Adrenal gland (tissue), 9 donors: ENCODE measurements at regions not wholly inside any gene's neighbourhood (a gene's known extent, or its start where the extent isn't known, plus 50 kb on each side); places are given as distances from the start of the nearest gene placed in this dataset.

ENCODE experiments used
- DNase-seq, 7 donors: peaks; one replicate each; pipeline ENCODE4 v3.0.0-alpha.2; 2019 to 2020
- H3K27ac ChIP-seq, 5 donors: fragments of 200-600 bp; sonication (generic) in 4 of 5; 1 replicate in 3 of 5; 2 replicates in 2 of 5; pipeline versions ENCODE4 v1.5.1 to v1.8.0; 2016 to 2020; ENCODE audit warnings: mild to moderate bottlenecking in 1 of 5
- H3K27me3 ChIP-seq: fragments of 200-600 bp; 2 replicates; pipeline ENCODE4 v1.8.0; 2021
- H3K36me3 ChIP-seq, 2 donors: fragments of 200-600 bp; replicated peaks in 1 of 2; 1 replicate in 1 of 2; 2 replicates in 1 of 2; pipeline versions ENCODE4 v1.5.1 to v1.8.0; 2018 to 2022
- H3K4me1 ChIP-seq, 2 donors: fragments of 200-600 bp; replicated peaks in 1 of 2; 1 replicate in 1 of 2; 2 replicates in 1 of 2; pipeline versions ENCODE4 v1.5.1 to v1.8.0; 2018 to 2021
- H3K4me3 ChIP-seq, 4 donors: fragments of 200-600 bp; sonication (generic) in 3 of 4; one replicate each; pipeline ENCODE4 v1.5.1; 2016 to 2018
- H3K9me3 ChIP-seq, 3 donors: fragments of 200-600 bp; sonication (generic) in 1 of 3; replicated peaks in 1 of 3; 1 replicate in 2 of 3; 2 replicates in 1 of 3; pipeline versions ENCODE4 v1.5.1 to v1.8.0; 2016 to 2021
- CTCF ChIP-seq, 6 experiments: fragments of 450-650 bp in 4 of 6; fragments of 200-600 bp in 2 of 6; sonication (generic) in 1 of 6; IDR thresholded peaks; 1 replicate in 5 of 6; 2 replicates in 1 of 6; pipeline versions ENCODE4 v1.5.1 to v1.8.0; 2016 to 2021; ENCODE audit warnings: antibody characterized with exemption in 6 of 6, mild to moderate bottlenecking in 2 of 6, moderate library complexity in 1 of 6
- POLR2A ChIP-seq, 2 donors: fragments of 450-650 bp; IDR thresholded peaks; one replicate each; pipeline ENCODE4 v1.6.1; 2017; ENCODE audit warnings: antibody characterized with exemption in 2 of 2, mild to moderate bottlenecking in 2 of 2, moderate library complexity in 1 of 2
- WGBS, 4 donors: extraction: QIAGEN DNeasy Blood & Tissue Kit in 2 of 4; methylation state at CpG; one replicate each; pipeline versions ENCODE4 v1.1.5 to v1.1.7; 2013 to 2017; 5-methylcytosine and 5-hydroxymethylcytosine counted together
- intact Hi-C, 2 donors: fragments of 100-400 bp; cut with DNase I; formaldehyde crosslinking; loops; one replicate each; pipeline versions ENCODE4 v1.14.1 to v1.15.0; 2022 to 2023
- donor health status: healthy with polysubstance abuse.
- donor health status: Bipolar disorder and iron deficiency.
- donor health status: DM: yes; HTN: yes; CAD: no.
- donor health status: DM: no; HTN: no; CAD: no.
- donor health status: DM: no; HTN: no; CAD: no.

DNA sequence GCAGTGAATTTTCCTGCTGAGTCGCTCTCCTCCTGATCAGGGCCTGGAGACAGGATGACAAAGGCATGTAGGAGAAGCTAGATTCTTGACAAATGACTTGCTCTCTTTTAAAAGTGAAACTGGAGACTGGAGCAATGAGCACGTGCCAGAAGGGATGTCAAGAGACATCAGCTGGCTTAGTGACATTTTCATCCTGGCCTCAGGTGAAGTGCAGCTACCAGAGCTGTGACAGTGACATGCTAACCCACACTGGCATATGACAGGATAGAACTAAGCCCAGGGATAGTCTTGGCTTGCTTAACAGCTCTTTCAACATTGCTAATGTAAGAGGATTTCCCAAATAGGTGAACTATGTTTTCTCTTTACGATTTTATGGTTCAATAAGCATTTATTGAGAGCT lies 757.5 kb upstream of the DDX18 start:
- Histone ChIP-seq H3K9me3 (no peaks in the 10 kb centered on the region), H3K4me1 (no peaks in the 10 kb centered on the region), H3K27ac (no peak overlapping the region), H3K27me3 (no peaks in the 10 kb centered on the region), H3K36me3 (no peaks in the 10 kb centered on the region), H3K4me3 (no peak overlapping the region)
- DNase-seq = no peak
- WGBS, 4 donors = 47 to 62% (median 59%) methylated on average over 3 of the region's 3 CpGs
- TF ChIP-seq POLR2A (IDR thresholded peaks at IDR 0.05) = no peak
- no peak for TF ChIP-seq CTCF (IDR thresholded peaks at IDR 0.05)
- intact Hi-C loops = no loop called here

DNA sequence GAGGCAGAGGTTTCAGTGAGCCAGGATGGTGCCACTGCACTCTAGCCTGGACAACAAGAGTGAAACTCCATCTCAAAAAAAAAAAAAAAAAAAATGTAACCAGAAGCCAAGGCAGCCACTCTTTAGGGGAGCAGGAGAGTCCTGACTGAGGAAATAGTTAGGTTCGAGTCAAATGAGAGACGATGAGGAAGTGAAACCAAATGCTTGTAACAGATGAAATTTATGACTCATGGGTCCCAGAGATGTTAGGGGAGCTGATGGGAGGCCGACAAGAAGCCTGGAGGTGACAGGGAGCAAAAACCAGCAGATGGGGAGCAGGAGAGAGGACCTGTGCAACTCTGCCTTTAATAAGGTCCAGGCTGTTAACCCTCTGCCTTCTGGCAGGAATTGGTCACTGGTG lies 756.1 kb upstream of the DDX18 start:
- intact Hi-C loops = no loop called here
- Histone ChIP-seq H3K27ac (no peak overlapping the region), H3K4me1 (no peaks in the 10 kb centered on the region), H3K4me3 (no peak overlapping the region), H3K9me3 (no peaks in the 10 kb centered on the region), H3K36me3 (no peaks in the 10 kb centered on the region), H3K27me3 (no peaks in the 10 kb centered on the region)
- DNase-seq = no peak
- WGBS, 4 donors = 52 to 61% (median 55%) methylated on average over 3 of the region's 3 CpGs
- TF ChIP-seq POLR2A (IDR thresholded peaks at IDR 0.05) = no peak
- TF ChIP-seq CTCF (IDR thresholded peaks at IDR 0.05) = no peak

DNA sequence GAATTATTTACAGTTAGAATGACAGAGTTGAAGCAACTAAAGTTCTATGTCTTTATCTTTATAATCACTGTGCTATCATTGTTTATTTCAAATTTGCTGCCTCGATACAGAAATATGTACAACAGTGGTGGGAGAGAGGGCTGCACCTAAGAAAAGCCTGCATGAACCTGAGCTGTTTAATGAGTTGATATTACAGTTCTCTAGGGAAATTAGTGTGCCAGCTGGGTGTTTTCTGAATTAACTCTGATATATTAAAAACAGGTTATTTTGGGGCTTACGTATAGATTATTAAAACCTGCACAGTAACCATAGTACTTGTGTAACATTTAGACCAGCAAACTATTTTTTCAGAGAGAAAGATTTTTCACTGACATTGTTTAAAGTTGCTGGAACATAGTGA lies 750.5 kb upstream of the DDX18 start:
- H3K4me3 ChIP-seq = no peak overlapping the region
- intact Hi-C loops = no loop called here
- no peaks in the 10 kb centered on the region for H3K4me1 ChIP-seq
- no peak for DNase-seq
- no peaks in the 10 kb centered on the region for H3K36me3 ChIP-seq
- 39 to 72% (median 55%) methylated on average over 2 of the region's 2 CpGs for WGBS, 4 donors
- no peaks in the 10 kb centered on the region for H3K27me3 ChIP-seq
- TF ChIP-seq POLR2A (IDR thresholded peaks at IDR 0.05) (no peak), CTCF (IDR thresholded peaks at IDR 0.05) (no peak)
- H3K27ac ChIP-seq = no peak overlapping the region
- no peaks in the 10 kb centered on the region for H3K9me3 ChIP-seq

GRCh38 chr2:117065912-117066311 lies 748.6 kb upstream of the DDX18 start:
- Histone ChIP-seq H3K27me3 (no peaks in the 10 kb centered on the region), H3K27ac (no peak overlapping the region), H3K36me3 (no peaks in the 10 kb centered on the region), H3K4me1 (no peaks in the 10 kb centered on the region), H3K4me3 (no peak overlapping the region), H3K9me3 (no peaks in the 10 kb centered on the region)
- no peak for DNase-seq
- TF ChIP-seq CTCF (IDR thresholded peaks at IDR 0.05) = no peak
- TF ChIP-seq POLR2A (IDR thresholded peaks at IDR 0.05) = no peak
- intact Hi-C loops = no loop called here
- WGBS, 4 donors = 70 to 77% (median 73%) methylated on average over 4 of the region's 4 CpGs
